Hepatocyte (in vitro differentiated cells): ENCODE measurements at regions not wholly inside any gene's neighbourhood (a gene's known extent, or its start where the extent isn't known, plus 50 kb on each side); places are given as distances from the start of the nearest gene placed in this dataset.

Experiments
- CTCF ChIP-seq: fragments of 200-600 bp; sonication (generic); IDR thresholded peaks from 2 replicates; pipeline ENCODE4 v1.5.1; 2016; ENCODE audit warnings: antibody characterized with exemption, mild to moderate bottlenecking; ENCODE audit not compliant: poor library complexity
- EZH2 ChIP-seq: fragments of 200-600 bp; sonication (generic); IDR thresholded peaks from 2 replicates; pipeline ENCODE4 v1.6.1; 2016; ENCODE audit warnings: antibody characterized with exemption, mild to moderate bottlenecking, borderline replicate concordance

GRCh38 chr16:80047842-80048241 lies 447.3 kb upstream of the MAF start:
- TF ChIP-seq EZH2: no peak
- TF ChIP-seq CTCF: no peak
